Mesodermal cell (in vitro differentiated cells): ENCODE measurements at regions not wholly inside any gene's neighbourhood (a gene's known extent, or its start where the extent isn't known, plus 50 kb on each side); places are given as distances from the start of the nearest gene placed in this dataset.
"Not testable (repeated sequence)": the region's sequence is repeated elsewhere in the genome, so short reads cannot be mapped to it uniquely, and the experiment has no call there.

Experiments
- H3K27ac ChIP-seq: 2 replicates; pipeline ENCODE4 v1.7.0; 2013; ENCODE audit warnings: mild to moderate bottlenecking, low read depth, low read length, moderate library complexity; ENCODE audit not compliant: severe bottlenecking
- H3K36me3 ChIP-seq: 2 replicates; pipeline ENCODE4 v1.7.1; 2013; ENCODE audit warnings: mild to moderate bottlenecking, low read length, moderate library complexity; ENCODE audit not compliant: control insufficient read depth, insufficient read depth
- H3K4me1 ChIP-seq: one replicate; pipeline ENCODE4 v1.7.1; 2013; ENCODE audit warnings: mild to moderate bottlenecking, low read length; ENCODE audit not compliant: insufficient read depth, control insufficient read depth, poor library complexity, severe bottlenecking
- H3K4me3 ChIP-seq: 2 replicates; pipeline ENCODE4 v1.7.0; 2013; ENCODE audit warnings: low read length, control low read depth, mild to moderate bottlenecking; ENCODE audit not compliant: insufficient read depth, poor library complexity, severe bottlenecking; ENCODE audit errors: extremely low read depth
- H3K9me3 ChIP-seq: 2 replicates; pipeline ENCODE4 v1.7.1; 2013; ENCODE audit warnings: mild to moderate bottlenecking, low read length, moderate library complexity; ENCODE audit not compliant: control insufficient read depth
- WGBS, 2 experiments: methylation state at CpG; one replicate each; pipeline ENCODE4 v1.1.5; 2013; ENCODE audit warnings: missing lambda C conversion rate in 2 of 2; ENCODE audit not compliant: insufficient coverage in 2 of 2; 5-methylcytosine and 5-hydroxymethylcytosine counted together

DNA sequence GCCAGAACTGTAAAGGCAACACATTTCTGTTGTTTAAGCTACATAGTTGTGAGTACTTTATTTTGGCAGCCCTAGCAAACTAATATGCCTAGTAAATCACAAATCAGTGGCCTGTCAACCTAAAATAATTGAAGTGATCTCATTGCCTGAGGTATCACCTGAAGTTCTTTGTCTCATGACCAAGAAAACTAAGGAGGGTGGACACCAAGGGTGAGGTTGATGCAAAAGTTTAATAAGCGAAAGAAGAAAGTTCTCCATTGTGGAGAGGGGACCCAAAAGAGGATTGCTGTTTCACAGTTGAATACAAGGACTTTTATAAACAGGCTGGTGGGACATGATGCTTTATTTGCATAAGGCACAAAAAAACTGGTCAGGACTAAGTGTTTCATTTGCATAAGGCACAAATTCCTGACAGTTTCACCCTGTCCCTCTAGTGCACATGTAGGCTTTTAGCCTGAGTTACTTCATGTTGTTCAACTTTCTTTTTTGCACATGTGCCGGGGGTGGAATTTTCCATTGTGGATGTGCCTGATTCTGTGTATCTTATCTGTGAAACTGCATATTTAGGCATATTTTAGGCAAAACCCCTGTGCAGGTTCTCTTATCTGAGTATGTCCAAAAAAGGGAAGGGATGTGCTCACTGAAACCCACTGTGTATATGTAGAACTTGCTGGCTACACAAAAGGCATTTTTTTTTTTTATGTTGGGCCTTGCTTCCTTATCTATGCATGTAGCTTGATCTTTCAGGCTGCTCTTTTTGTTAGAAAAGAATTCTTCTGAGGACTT, 108.6 kb upstream of the RAI14 start:
- H3K4me3 ChIP-seq: no peak overlapping the region
- H3K36me3 ChIP-seq: no peaks in the 10 kb centered on the region
- WGBS, 2 experiments: 88 to 100% methylated on average over 1 to 2 of the region's 2 CpGs
- peaks cover 20% of the 10 kb centered on the region for H3K9me3 ChIP-seq
- H3K4me1 ChIP-seq: no peaks in the 10 kb centered on the region
- no peak overlapping the region for H3K27ac ChIP-seq

DNA sequence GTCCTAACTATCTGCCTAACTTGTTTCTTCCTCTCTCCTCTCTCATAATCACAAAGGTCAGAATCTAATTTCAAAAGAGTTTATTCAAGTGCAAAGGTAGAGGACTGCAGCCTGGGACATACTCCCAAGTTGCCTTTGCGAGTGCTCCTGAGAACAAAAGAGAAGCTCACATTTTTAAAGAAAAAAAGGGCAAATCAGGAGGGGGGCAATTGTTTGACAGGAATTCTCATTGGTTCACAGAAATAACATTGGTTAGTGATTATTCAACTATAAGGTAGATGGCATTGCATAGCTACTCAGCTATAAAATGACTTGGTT, 108.1 kb upstream of the RAI14 start:
- 71 to 86% methylated on average over 1 of the region's 1 CpG for whole genome bisulfite sequencing, 2 experiments
- no peak overlapping the region for H3K4me3 ChIP-seq
- H3K36me3 ChIP-seq: no peaks in the 10 kb centered on the region
- no peaks in the 10 kb centered on the region for H3K4me1 ChIP-seq
- peaks cover 20% of the 10 kb centered on the region for H3K9me3 ChIP-seq
- H3K27ac ChIP-seq: no peak overlapping the region

DNA sequence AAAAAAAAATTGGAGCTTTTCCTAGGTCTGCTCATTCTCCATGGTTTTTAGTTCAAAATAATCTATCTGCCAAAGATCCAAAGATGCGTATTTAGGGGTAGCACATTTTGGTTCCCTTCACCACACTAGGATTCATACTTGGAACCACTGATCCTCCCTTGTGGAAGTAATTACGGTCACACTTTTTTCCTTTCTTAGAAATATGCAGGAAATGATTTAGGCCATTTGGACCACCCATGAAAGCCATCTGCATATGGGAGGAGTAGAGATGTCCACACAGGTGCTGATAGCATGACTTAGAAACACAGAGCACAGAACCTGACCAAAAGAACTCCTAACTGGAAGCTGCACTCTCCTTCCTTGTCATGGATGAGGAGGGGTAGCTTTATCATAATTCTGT, 105.9 kb upstream of the RAI14 start:
- no peak overlapping the region for H3K27ac ChIP-seq
- H3K36me3 ChIP-seq: no peaks in the 10 kb centered on the region
- peaks cover 7% of the 10 kb centered on the region for H3K9me3 ChIP-seq

DNA sequence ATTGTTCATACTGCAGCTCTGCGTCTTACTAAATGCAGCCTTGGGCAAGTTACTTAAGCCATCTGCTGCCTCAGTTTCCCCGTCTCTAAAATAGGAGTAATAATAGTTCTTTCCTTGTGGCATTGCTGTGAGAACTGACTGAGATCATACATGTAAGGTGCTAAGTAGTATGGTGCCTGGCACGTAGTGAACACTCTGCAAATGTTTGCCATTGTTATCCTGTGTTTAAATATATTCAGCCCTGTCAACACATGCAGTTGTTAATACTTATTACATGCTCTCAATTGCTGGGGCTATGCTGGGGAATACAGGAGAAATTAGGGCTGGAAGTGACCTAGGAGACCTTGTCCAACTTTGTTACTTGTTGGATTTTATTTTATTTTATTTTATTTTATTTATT, 105.2 kb upstream of the RAI14 start:
- Histone ChIP-seq H3K4me3 (no peak overlapping the region), H3K36me3 (no peaks in the 10 kb centered on the region), H3K9me3 (peaks cover 6% of the 10 kb centered on the region), H3K4me1 (no peaks in the 10 kb centered on the region), H3K27ac (no peak overlapping the region)
- WGBS, 2 experiments: 0% methylated on average over 1 of the region's 3 CpGs; no CpG with 5 or more reads in 1 of the 2 experiments

More for the DNA sequence above, 105.9 kb upstream of the RAI14 start:
- WGBS, 2 experiments: 83 to 89% methylated on average over 1 of the region's 2 CpGs
- Histone ChIP-seq H3K4me3 (no peak overlapping the region), H3K4me1 (no peaks in the 10 kb centered on the region)

DNA sequence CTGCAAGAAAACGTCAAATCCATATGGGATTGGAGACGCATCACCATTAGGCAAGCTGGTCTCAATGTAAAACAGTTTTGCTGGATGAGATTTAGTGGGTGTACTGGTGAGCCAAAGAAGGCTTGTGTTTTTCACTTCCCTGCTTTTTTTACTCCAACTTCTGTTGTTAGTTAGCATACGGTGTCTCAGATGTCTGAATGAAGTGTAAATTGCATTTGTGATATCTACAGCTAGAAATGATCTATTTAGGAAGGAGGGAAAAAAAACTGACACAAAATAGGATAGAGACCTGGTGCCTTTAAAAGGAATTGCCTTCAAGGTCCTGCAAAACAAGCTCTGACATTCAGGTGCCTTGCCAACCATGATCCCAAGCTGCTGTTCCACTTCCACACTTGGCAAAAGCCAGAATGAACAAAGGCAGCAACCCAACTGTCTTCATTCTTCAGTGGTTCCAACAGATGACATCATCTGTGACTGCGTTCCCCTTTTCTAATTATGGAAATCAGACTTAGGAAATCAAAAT, 104.2 kb upstream of the RAI14 start:
- Histone ChIP-seq H3K4me3 (no peak overlapping the region), H3K9me3 (peaks cover 3% of the 10 kb centered on the region), H3K36me3 (no peaks in the 10 kb centered on the region), H3K27ac (no peak overlapping the region), H3K4me1 (no peaks in the 10 kb centered on the region)
- 94 to 100% methylated on average over 3 of the region's 4 CpGs for WGBS, 2 experiments

DNA sequence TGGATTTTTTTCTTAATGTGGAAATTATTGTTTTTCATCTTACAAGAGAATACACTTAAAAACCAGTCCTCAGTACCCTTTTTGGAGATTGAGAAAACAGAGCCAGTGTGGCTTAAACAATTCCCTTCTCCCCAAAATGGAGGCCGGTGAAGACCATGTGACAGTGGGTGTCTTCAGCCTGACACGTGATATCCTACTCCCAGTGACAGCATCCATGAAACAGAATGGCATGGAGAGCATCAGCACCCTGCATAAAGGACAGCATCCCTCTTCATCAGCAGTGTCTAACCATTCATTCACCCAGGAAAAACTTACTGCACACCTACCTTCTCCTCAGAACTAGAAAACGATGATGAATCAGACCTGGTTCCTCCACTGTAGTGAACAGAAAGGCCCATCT, 103.4 kb upstream of the RAI14 start:
- H3K36me3 ChIP-seq: no peaks in the 10 kb centered on the region
- WGBS, 2 experiments: 90 to 93% methylated on average over 2 to 3 of the region's 3 CpGs
- H3K4me3 ChIP-seq: no peak overlapping the region
- no peaks in the 10 kb centered on the region for H3K4me1 ChIP-seq
- H3K9me3 ChIP-seq: no peaks in the 10 kb centered on the region
- H3K27ac ChIP-seq: no peak overlapping the region

DNA sequence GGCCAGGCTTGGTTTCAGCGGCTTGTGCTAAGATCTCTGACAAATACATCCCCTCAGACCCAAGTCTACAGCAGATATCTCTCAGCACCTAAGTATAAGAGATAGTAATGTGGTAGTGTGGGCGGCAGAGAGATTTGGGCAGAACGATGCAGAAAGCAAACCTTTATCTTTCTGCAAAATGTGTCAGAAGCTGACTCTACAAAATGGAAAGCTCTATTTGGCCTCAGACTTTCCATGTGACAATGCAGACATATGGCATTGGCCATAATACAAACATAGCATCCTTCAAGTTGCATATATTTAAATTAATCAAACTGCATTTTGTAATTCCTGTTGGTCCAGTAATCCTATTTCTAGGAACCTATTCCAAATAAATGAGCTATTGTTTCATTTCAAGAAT, 102.5 kb upstream of the RAI14 start:
- no peak overlapping the region for H3K27ac ChIP-seq
- no peaks in the 10 kb centered on the region for H3K4me1 ChIP-seq
- H3K9me3 ChIP-seq: no peaks in the 10 kb centered on the region
- H3K36me3 ChIP-seq: no peaks in the 10 kb centered on the region
- no peak overlapping the region for H3K4me3 ChIP-seq
- 100% methylated on average over 1 of the region's 3 CpGs; no CpG with 5 or more reads in 1 of the 2 experiments for WGBS, 2 experiments

DNA sequence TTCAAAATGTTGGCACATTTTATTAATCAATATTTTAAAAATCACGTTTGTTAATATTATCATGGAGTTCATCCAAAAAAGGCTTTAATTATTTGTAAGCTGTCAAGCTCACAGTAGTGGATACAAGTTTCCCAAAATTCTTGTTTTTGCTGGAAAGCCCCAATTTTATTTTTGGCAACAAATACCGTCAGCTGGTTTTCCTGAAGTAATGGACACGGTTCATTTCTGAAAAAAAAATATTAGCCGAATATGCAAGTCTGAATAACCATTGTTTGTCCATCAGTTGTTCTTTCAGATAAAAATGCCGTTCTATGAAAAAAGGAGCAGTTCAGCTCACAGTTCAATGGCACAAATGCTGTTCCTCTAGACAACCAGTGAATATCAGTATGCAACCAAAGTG, 101.5 kb upstream of the RAI14 start:
- H3K27ac ChIP-seq: no peak overlapping the region
- no peaks in the 10 kb centered on the region for H3K9me3 ChIP-seq
- H3K4me1 ChIP-seq: no peaks in the 10 kb centered on the region
- H3K4me3 ChIP-seq: no peak overlapping the region
- H3K36me3 ChIP-seq: no peaks in the 10 kb centered on the region
- WGBS, 2 experiments: 67 to 76% methylated on average over 3 to 5 of the region's 5 CpGs

DNA sequence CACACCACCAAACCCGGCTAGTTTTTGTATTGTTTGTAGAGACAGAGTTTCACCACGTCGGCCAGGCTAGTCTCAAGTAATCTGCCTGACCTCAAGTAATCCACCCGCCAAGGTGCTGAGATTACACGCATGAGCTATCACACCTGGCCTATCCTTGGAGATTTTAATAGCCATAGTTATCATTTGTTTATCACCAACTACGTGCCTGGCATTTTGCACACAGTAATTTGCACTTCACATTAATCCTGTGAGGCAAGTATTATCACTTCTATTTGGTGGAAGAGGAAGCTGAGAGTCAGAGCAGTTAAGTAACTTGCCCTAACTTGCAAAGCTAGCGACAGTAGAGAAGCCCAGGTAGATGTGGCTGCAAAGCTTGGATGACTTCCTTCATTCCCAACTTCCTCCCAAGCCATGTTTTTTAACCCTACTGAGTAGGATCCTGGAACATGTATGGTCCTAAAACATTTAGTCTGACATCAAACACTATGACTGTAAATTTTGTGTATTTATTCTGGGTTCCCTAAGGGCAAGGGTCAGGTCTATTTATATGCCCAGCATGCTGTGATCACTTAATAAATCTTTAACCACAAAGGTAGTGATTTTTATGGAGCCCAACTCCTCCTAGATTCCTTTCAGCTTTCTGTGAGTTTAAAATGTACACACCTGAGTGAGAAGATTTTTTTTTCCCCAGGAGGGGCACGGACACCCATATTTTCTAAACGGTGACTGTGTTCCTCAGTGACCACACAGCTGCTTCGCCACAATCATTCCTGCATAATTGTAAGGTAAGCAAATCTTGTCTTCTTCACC, 100.2 kb upstream of the RAI14 start:
- 88 to 93% methylated on average over 3 to 7 of the region's 10 CpGs for WGBS, 2 experiments

DNA sequence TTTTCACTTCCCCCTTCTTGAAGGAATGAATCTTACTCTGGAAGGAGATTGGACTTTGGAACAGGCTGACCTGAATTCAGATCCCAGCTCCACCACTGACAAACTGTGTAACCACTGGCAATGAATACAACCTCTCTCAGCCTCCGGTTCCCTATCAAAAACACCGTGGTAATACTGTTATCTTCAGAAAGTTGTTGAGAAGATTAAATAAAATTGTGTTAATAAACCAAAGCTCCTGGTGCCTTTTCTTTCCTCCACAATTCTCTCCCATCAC, 99.7 kb upstream of the RAI14 start:
- no peaks in the 10 kb centered on the region for H3K4me1 ChIP-seq
- H3K9me3 ChIP-seq: no peaks in the 10 kb centered on the region
- no peak overlapping the region for H3K4me3 ChIP-seq
- no peaks in the 10 kb centered on the region for H3K36me3 ChIP-seq
- WGBS, 2 experiments: no CpG with 5 or more reads among the region's 2 CpGs
- H3K27ac ChIP-seq: no peak overlapping the region

More for the DNA sequence above, 100.2 kb upstream of the RAI14 start:
- H3K9me3 ChIP-seq: no peaks in the 10 kb centered on the region
- no peaks in the 10 kb centered on the region for H3K36me3 ChIP-seq
- no peak overlapping the region for H3K4me3 ChIP-seq
- no peaks in the 10 kb centered on the region for H3K4me1 ChIP-seq
- no peak overlapping the region for H3K27ac ChIP-seq

DNA sequence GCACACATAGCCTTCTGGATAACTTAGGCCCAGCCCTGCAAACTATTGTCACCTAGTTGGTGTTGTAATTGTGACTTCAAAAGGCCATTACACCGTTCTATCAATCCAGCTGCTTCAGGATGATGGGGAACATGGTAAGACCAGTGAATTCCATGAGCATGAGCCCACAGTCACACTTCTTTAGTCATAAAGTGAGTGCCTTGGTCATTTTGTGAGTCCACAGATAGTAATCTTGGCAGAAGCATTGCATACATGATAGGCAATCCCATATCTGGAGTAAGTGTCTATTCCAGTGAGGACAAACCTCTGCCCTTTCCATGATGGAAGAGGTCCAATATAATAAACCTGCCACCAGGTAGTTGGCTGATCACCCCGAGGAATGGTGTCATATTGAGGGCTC, 94.5 kb upstream of the RAI14 start:
- not testable (repeated sequence) for H3K36me3 ChIP-seq, H3K4me3 ChIP-seq, H3K27ac ChIP-seq, H3K9me3 ChIP-seq, H3K4me1 ChIP-seq
- WGBS, 2 experiments: 88 to 100% methylated on average over 1 to 2 of the region's 2 CpGs
